Thoracic aorta (tissue), 2 donors: ENCODE measurements at regions not wholly inside any gene's neighbourhood (a gene's known extent, or its start where the extent isn't known, plus 50 kb on each side); places are given as distances from the start of the nearest gene placed in this dataset.

Experiments
- ATAC-seq: fragments of 150-250 bp; one replicate; pipeline ENCODE4 v1.8.0; 2017; ENCODE audit warnings: low read depth; ENCODE audit not compliant: insufficient number of reproducible peaks, low FRiP score
- DNase-seq: peaks from one replicate; pipeline ENCODE4 v3.0.0-alpha.2; 2020; ENCODE audit warnings: low spot score
- H3K27ac ChIP-seq, 2 donors: fragments of 200-600 bp; sonication (generic); 1 replicate in 1 of 2; 2 replicates in 1 of 2; pipeline ENCODE4 v1.5.1; 2016; ENCODE audit warnings: mild to moderate bottlenecking in 2 of 2, moderate library complexity in 2 of 2
- H3K27me3 ChIP-seq: fragments of 200-600 bp; sonication (generic); replicated peaks from 2 replicates; pipeline ENCODE4 v1.6.0; 2016; ENCODE audit warnings: mild to moderate bottlenecking; ENCODE audit not compliant: insufficient read depth
- H3K36me3 ChIP-seq: fragments of 200-600 bp; sonication (generic); one replicate; pipeline ENCODE4 v1.5.1; 2016
- H3K4me1 ChIP-seq, 2 donors: fragments of 200-600 bp; sonication (generic); 1 replicate in 1 of 2; 2 replicates in 1 of 2; pipeline versions ENCODE4 v1.5.1 to v1.6.0; 2016; ENCODE audit warnings: low read depth in 2 of 2, mild to moderate bottlenecking in 1 of 2; ENCODE audit not compliant: control insufficient read depth in 1 of 2
- H3K4me3 ChIP-seq: fragments of 200-600 bp; sonication (generic); 2 replicates; pipeline ENCODE4 v1.5.1; 2016; ENCODE audit warnings: mild to moderate bottlenecking
- H3K9me3 ChIP-seq: fragments of 200-600 bp; sonication (generic); 2 replicates; pipeline ENCODE4 v1.5.1; 2016
- TF ChIP-seq, protein P1 (sequence below): fragments of 200-600 bp; sonication (generic); IDR thresholded peaks from one replicate; pipeline ENCODE4 v1.5.1; 2019; ENCODE audit warnings: antibody characterized with exemption

DNA sequence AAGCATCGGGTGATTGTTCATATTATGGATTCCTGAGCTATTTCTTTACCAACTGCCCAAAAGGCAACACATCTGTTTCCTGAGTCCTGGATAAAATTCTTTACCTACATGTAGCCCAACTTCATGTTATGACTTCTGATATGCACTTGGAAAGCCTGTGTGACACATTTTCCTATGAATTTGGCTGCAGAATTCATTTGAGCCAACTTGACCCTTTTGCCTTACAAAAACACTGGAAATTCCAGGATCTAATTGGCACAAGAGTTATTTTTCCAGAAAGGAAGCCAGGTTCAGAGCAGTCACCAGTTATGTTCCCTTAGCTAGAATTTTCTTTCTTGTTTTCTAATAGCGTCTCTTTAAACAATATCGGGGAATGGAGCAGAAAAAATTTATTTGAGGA, 202.5 kb upstream of the LRIG3 start:
- Histone ChIP-seq H3K4me1 (peaks cover 18 to 44% of the 10 kb centered on the region in 2 donors), H3K4me3 (peak overlapping the region; percentile 30), H3K27ac (peak overlapping the region in 1 of 2 donors; percentile 66), H3K9me3 (no peaks in the 10 kb centered on the region), H3K27me3 (no peaks in the 10 kb centered on the region), H3K36me3 (no peaks in the 10 kb centered on the region)
- DNase-seq, result no peak
- ATAC-seq, result peak; percentile 70
- TF ChIP-seq, protein P1, sequence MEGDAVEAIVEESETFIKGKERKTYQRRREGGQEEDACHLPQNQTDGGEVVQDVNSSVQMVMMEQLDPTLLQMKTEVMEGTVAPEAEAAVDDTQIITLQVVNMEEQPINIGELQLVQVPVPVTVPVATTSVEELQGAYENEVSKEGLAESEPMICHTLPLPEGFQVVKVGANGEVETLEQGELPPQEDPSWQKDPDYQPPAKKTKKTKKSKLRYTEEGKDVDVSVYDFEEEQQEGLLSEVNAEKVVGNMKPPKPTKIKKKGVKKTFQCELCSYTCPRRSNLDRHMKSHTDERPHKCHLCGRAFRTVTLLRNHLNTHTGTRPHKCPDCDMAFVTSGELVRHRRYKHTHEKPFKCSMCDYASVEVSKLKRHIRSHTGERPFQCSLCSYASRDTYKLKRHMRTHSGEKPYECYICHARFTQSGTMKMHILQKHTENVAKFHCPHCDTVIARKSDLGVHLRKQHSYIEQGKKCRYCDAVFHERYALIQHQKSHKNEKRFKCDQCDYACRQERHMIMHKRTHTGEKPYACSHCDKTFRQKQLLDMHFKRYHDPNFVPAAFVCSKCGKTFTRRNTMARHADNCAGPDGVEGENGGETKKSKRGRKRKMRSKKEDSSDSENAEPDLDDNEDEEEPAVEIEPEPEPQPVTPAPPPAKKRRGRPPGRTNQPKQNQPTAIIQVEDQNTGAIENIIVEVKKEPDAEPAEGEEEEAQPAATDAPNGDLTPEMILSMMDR, result no peak

DNA sequence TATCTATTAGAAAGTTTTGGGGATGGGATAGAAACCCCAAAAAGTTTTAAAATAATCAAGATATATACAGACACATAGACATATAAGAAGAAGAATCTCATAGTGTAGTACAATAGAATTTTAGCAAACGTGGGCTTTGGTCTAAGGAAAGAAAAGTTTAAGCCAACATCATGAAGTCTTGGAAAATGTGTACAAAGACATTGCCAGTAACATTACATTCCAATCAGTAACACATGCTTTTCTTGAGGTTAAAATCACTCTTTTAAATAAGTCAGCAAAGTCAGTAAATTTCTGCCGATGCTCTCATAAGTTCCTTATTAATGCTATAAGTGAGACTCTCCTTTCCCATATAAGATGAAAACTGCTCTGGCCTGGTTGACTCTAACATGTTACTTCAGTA, 201.1 kb upstream of the LRIG3 start:
- DNase-seq (no peak), ATAC-seq (no peak)
- Histone ChIP-seq H3K4me3 (no peak overlapping the region), H3K27ac (peak overlapping the region; percentile 61 to 66), H3K27me3 (no peaks in the 10 kb centered on the region), H3K4me1 (peaks cover 18 to 44% of the 10 kb centered on the region in 2 donors), H3K36me3 (no peaks in the 10 kb centered on the region), H3K9me3 (no peaks in the 10 kb centered on the region)
- TF ChIP-seq, protein P1, result no peak

DNA sequence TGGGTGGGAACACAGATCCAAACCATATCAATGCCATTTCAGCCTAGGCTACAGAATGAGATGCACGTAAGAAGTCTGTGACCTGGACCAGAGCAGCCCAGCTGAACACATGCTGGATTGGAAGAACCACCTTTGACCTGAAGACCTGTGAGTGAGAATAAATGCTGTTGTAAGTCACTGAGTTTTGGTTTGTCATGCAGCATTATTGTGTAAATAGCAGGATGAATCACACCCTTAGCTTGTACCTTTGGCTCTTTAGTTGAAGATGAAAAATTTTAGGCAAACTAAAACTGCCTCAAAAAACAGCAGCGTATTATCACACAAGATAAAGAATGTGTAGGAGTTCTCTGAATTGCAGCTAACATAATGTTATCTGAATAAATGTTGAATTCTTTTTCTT, 199.4 kb upstream of the LRIG3 start:
- DNase-seq, result no peak
- Histone ChIP-seq H3K27me3 (no peaks in the 10 kb centered on the region), H3K27ac (no peak overlapping the region), H3K4me3 (no peak overlapping the region), H3K9me3 (no peaks in the 10 kb centered on the region), H3K36me3 (no peaks in the 10 kb centered on the region), H3K4me1 (peaks cover 18 to 44% of the 10 kb centered on the region in 2 donors)
- TF ChIP-seq, protein P1, result no peak
- no peak for ATAC-seq

DNA sequence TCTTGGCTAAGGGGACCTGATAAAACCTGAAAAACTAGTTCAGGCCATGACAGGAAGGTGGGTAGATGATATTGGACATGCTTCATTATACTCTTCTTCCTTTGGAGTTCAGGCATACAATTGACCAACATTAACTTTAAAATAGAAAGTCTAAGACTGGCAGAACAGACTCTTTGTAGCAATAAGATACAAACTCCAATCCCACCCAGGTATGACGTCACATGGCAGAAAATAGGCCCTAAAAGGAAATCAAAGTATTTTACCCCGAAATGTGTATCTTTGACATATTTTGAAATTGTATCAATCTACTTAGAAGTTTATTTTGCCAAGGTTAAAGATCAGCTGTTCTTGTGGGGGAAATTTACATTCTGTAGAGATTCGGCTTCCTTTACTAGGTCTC, 198.1 kb upstream of the LRIG3 start:
- Histone ChIP-seq H3K4me3 (no peak overlapping the region), H3K27me3 (no peaks in the 10 kb centered on the region), H3K4me1 (peaks cover 18 to 46% of the 10 kb centered on the region in 2 donors), H3K9me3 (no peaks in the 10 kb centered on the region), H3K27ac (no peak overlapping the region), H3K36me3 (no peaks in the 10 kb centered on the region)
- DNase-seq, result no peak
- no peak for ATAC-seq
- TF ChIP-seq, protein P1, result no peak

DNA sequence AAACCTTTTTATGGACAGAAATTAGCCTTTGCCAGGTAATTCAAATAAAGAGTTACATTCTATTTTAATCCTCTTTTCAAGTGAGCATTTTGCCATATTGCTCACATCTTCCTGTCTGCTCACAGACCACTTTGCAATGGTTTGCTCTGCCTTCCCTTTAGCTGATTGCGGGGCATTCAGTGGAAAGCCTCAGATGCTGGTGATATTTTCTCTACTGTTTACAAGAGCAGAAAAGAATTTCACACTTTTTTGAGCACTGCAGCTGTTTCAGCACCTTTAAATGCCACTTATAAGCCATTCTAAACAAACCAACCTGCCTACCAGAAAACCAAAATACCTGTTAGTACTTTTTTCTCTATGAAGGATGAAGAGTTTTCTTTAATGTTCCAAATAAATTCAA, 195.7 kb upstream of the LRIG3 start:
- Histone ChIP-seq H3K27me3 (no peaks in the 10 kb centered on the region), H3K9me3 (no peaks in the 10 kb centered on the region), H3K4me3 (no peak overlapping the region), H3K36me3 (no peaks in the 10 kb centered on the region), H3K4me1 (peaks cover 6 to 28% of the 10 kb centered on the region in 2 donors), H3K27ac (no peak overlapping the region)
- TF ChIP-seq, protein P1, result no peak
- ATAC-seq (no peak), DNase-seq (no peak)
